Activated naive CD4-positive, alpha-beta T cell treated with anti-CD3 and anti-CD28 coated beads, Interleukin-2, amount 10 ng/mL, durations not matched to agents 7 days and 5 days (primary cell): ENCODE measurements at regions not wholly inside any gene's neighbourhood (a gene's known extent, or its start where the extent isn't known, plus 50 kb on each side); places are given as distances from the start of the nearest gene placed in this dataset.
"Not testable (repeated sequence)": the region's sequence is repeated elsewhere in the genome, so short reads cannot be mapped to it uniquely, and the experiment has no call there.

Experiments
- CTCF ChIA-PET: fragments of 350-600 bp; sonication (Branson Sonifier 250); formaldehyde crosslinking; loops from one replicate; lab custom pipeline; 2021; ENCODE audit warnings: antibody characterized with exemption; lab: Charles Lee
- DNase-seq: peaks from one replicate; pipeline ENCODE4 v3.0.0-alpha.2; 2020
- H3K27ac Mint-ChIP-seq: one replicate; pipeline ENCODE4 v1.8.0; 2021; ENCODE audit warnings: mild to moderate bottlenecking, moderate library complexity, mixed read lengths
- H3K27me3 Mint-ChIP-seq: one replicate; pipeline ENCODE4 v1.8.0; 2021; ENCODE audit warnings: mild to moderate bottlenecking, mixed read lengths
- H3K36me3 Mint-ChIP-seq: one replicate; pipeline ENCODE4 v1.8.0; 2021; ENCODE audit warnings: mixed read lengths
- H3K4me1 Mint-ChIP-seq: one replicate; pipeline ENCODE4 v1.8.0; 2021; ENCODE audit warnings: mixed read lengths
- H3K4me3 Mint-ChIP-seq: one replicate; pipeline ENCODE4 v1.8.0; 2021; ENCODE audit warnings: mild to moderate bottlenecking, moderate library complexity, mixed read lengths
- H3K9me3 Mint-ChIP-seq: one replicate; pipeline ENCODE4 v1.8.0; 2021; ENCODE audit warnings: mixed read lengths

GRCh38 chr2:40025276-40025675 lies 246.2 kb upstream of the THUMPD2 start:
- not testable (repeated sequence) for H3K27ac Mint-ChIP-seq, DNase-seq, H3K4me3 Mint-ChIP-seq, H3K36me3 Mint-ChIP-seq, H3K4me1 Mint-ChIP-seq, H3K27me3 Mint-ChIP-seq
- peaks cover 22% of the 10 kb centered on the region for H3K9me3 Mint-ChIP-seq
- CTCF ChIA-PET, result interaction anchor here (0.6 kb wide), 1 partner anchor 204 kb away, joined by 3 read pairs; no protein-coding TSS in a partner anchor

DNA sequence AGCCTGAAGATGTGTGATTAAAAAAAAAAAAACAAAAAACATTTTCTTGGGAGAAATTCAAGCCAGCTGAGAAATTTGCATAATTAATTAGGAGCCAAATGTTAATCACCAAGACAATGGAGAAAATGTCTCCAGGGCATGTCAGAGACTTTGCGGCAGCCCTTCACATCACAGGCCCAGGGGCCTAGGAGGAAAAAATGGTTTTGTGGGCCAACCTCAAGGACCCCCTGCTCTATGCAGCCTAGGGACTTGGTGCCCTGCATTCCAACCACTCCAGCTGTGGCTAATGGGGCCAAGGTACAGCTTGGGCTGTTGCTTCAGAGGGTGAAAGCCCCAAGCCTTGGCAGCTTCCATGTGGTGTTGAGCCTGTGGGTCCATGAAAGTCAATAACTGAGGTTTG lies 241.9 kb upstream of the THUMPD2 start:
- Mint-ChIP-seq H3K27me3 (no peaks in the 10 kb centered on the region), H3K4me3 (no peak overlapping the region), H3K9me3 (peaks cover 27% of the 10 kb centered on the region), H3K36me3 (no peaks in the 10 kb centered on the region), H3K4me1 (no peaks in the 10 kb centered on the region), H3K27ac (no peak overlapping the region)
- CTCF ChIA-PET, result no interaction called here
- no peak for DNase-seq

- DNase-seq, result no peak
- Mint-ChIP-seq H3K27me3 (no peaks in the 10 kb centered on the region), H3K27ac (no peak overlapping the region), H3K9me3 (peaks cover 24% of the 10 kb centered on the region), H3K4me1 (no peaks in the 10 kb centered on the region), H3K36me3 (no peaks in the 10 kb centered on the region), H3K4me3 (no peak overlapping the region)
- CTCF ChIA-PET, result interaction anchor here (0.8 to 1.7 kb wide), 2 partner anchors 10 to 103 kb away, joined by 3 read pairs; no protein-coding TSS in a partner anchor
Measured at GRCh38 chr2:40016151-40016885, 237.3 kb upstream of the THUMPD2 start.

GRCh38 chr2:40013962-40014361 lies 234.9 kb upstream of the THUMPD2 start:
- H3K4me1 Mint-ChIP-seq, H3K27ac Mint-ChIP-seq, H3K36me3 Mint-ChIP-seq, DNase-seq, H3K4me3 Mint-ChIP-seq, H3K27me3 Mint-ChIP-seq, CTCF ChIA-PET: not testable (repeated sequence)
- H3K9me3 Mint-ChIP-seq, result peaks cover 13% of the 10 kb centered on the region

- Mint-ChIP-seq H3K4me3 (no peak overlapping the region), H3K9me3 (peaks cover 2% of the 10 kb centered on the region), H3K27ac (no peak overlapping the region), H3K36me3 (no peaks in the 10 kb centered on the region), H3K4me1 (no peaks in the 10 kb centered on the region), H3K27me3 (no peaks in the 10 kb centered on the region)
- CTCF ChIA-PET, result no interaction called here
- DNase-seq, result no peak
Measured at GRCh38 chr2:40004336-40004735, 225.3 kb upstream of the THUMPD2 start.

- DNase-seq, result no peak
- no peak overlapping the region for H3K27ac Mint-ChIP-seq
- no peaks in the 10 kb centered on the region for H3K4me1 Mint-ChIP-seq
- H3K4me3 Mint-ChIP-seq, result no peak overlapping the region
- CTCF ChIA-PET, result no interaction called here
- H3K9me3 Mint-ChIP-seq, result no peaks in the 10 kb centered on the region
- H3K27me3 Mint-ChIP-seq, result no peaks in the 10 kb centered on the region
- no peaks in the 10 kb centered on the region for H3K36me3 Mint-ChIP-seq
Measured at GRCh38 chr2:40002339-40002738, 223.3 kb upstream of the THUMPD2 start.

DNA sequence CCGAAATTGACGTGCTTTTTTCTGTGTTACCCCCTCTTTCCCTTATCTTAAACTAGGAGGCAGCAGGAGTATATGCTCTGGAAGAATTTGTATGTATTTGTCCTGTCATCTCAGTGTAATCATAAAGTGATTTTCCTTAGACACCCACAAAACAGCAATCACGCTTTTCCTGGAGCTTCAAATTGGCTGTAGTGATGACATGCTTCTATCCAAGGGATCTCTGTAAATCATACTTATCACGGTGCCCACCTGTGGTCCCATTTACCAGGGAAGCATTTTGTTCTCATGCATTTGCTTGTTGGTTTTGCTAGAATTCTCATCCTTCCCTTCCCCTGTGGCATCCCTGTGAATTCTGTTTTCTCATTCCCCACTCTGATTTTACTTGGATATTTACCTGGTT lies 220.8 kb upstream of the THUMPD2 start:
- H3K27ac Mint-ChIP-seq, result no peak overlapping the region
- no peak for DNase-seq
- CTCF ChIA-PET, result no interaction called here
- no peaks in the 10 kb centered on the region for H3K27me3 Mint-ChIP-seq
- peaks cover 2% of the 10 kb centered on the region for H3K4me1 Mint-ChIP-seq
- H3K36me3 Mint-ChIP-seq, result no peaks in the 10 kb centered on the region
- no peak overlapping the region for H3K4me3 Mint-ChIP-seq
- no peaks in the 10 kb centered on the region for H3K9me3 Mint-ChIP-seq

- Mint-ChIP-seq H3K4me3 (no peak overlapping the region), H3K27me3 (no peaks in the 10 kb centered on the region), H3K27ac (no peak overlapping the region), H3K4me1 (peaks cover 2% of the 10 kb centered on the region), H3K36me3 (no peaks in the 10 kb centered on the region), H3K9me3 (no peaks in the 10 kb centered on the region)
- DNase-seq, result no peak
- CTCF ChIA-PET, result no interaction called here
Measured at GRCh38 chr2:39998617-39999016, 219.6 kb upstream of the THUMPD2 start.

- H3K4me1 Mint-ChIP-seq, result peaks cover 2% of the 10 kb centered on the region
- H3K36me3 Mint-ChIP-seq, result no peaks in the 10 kb centered on the region
- no peak overlapping the region for H3K4me3 Mint-ChIP-seq
- DNase-seq, result no peak
- no peaks in the 10 kb centered on the region for H3K9me3 Mint-ChIP-seq
- H3K27ac Mint-ChIP-seq, result no peak overlapping the region
- no peaks in the 10 kb centered on the region for H3K27me3 Mint-ChIP-seq
- CTCF ChIA-PET, result interaction anchor here (0.9 kb wide), 1 partner anchor 76 kb away, joined by 3 read pairs; no protein-coding TSS in a partner anchor
Measured at GRCh38 chr2:39996653-39997080, 217.6 kb upstream of the THUMPD2 start.

GRCh38 chr2:39995005-39995737 lies 216.1 kb upstream of the THUMPD2 start:
- CTCF ChIA-PET, result no interaction called here
- H3K4me3 Mint-ChIP-seq, result no peak overlapping the region
- no peak for DNase-seq
- H3K36me3 Mint-ChIP-seq, result no peaks in the 10 kb centered on the region
- no peak overlapping the region for H3K27ac Mint-ChIP-seq
- no peaks in the 10 kb centered on the region for H3K9me3 Mint-ChIP-seq
- peaks cover 2% of the 10 kb centered on the region for H3K4me1 Mint-ChIP-seq
- no peaks in the 10 kb centered on the region for H3K27me3 Mint-ChIP-seq

GRCh38 chr2:39994151-39994550 lies 215.1 kb upstream of the THUMPD2 start:
- Mint-ChIP-seq H3K27ac (no peak overlapping the region), H3K9me3 (no peaks in the 10 kb centered on the region), H3K4me3 (no peak overlapping the region), H3K4me1 (peaks cover 2% of the 10 kb centered on the region), H3K36me3 (no peaks in the 10 kb centered on the region), H3K27me3 (no peaks in the 10 kb centered on the region)
- CTCF ChIA-PET, result no interaction called here
- DNase-seq, result no peak

- CTCF ChIA-PET, result no interaction called here
- DNase-seq, result no peak
- no peaks in the 10 kb centered on the region for H3K27me3 Mint-ChIP-seq
- no peaks in the 10 kb centered on the region for H3K4me1 Mint-ChIP-seq
- no peaks in the 10 kb centered on the region for H3K36me3 Mint-ChIP-seq
- no peaks in the 10 kb centered on the region for H3K9me3 Mint-ChIP-seq
- no peak overlapping the region for H3K27ac Mint-ChIP-seq
- no peak overlapping the region for H3K4me3 Mint-ChIP-seq
Measured at GRCh38 chr2:39991298-39991697, 212.2 kb upstream of the THUMPD2 start.

- Mint-ChIP-seq H3K4me3 (no peak overlapping the region), H3K36me3 (no peaks in the 10 kb centered on the region), H3K27me3 (no peaks in the 10 kb centered on the region), H3K27ac (no peak overlapping the region), H3K4me1 (no peaks in the 10 kb centered on the region), H3K9me3 (no peaks in the 10 kb centered on the region)
- DNase-seq, result no peak
- CTCF ChIA-PET, result no interaction called here
Measured at GRCh38 chr2:39990335-39990900, 211.4 kb upstream of the THUMPD2 start.

DNA sequence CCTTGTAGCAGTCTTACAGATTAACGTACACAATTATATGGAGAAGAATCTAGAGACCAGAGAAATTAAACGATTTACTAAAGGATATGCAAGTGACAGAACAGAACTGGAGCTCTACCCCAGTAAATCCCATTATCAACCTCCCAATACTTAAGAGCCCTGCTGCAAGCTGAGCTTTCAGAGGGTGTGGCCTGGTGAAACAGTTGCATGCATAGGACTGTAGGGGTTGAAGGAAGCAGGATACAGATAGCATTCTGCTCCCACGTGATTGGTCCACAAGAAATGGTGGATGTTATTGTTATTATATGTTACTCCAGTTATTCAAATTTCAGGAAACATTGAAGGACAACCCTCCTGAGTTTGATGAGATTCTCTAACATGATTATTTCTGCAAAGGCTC lies 210.8 kb upstream of the THUMPD2 start:
- Mint-ChIP-seq H3K27ac (no peak overlapping the region), H3K27me3 (no peaks in the 10 kb centered on the region), H3K4me1 (no peaks in the 10 kb centered on the region), H3K4me3 (no peak overlapping the region), H3K9me3 (no peaks in the 10 kb centered on the region), H3K36me3 (no peaks in the 10 kb centered on the region)
- no peak for DNase-seq
- CTCF ChIA-PET, result no interaction called here
